Natural killer cell (primary cell): ENCODE measurements at regions not wholly inside any gene's neighbourhood (a gene's known extent, or its start where the extent isn't known, plus 50 kb on each side); places are given as distances from the start of the nearest gene placed in this dataset.

ENCODE experiments used
- ATAC-seq, 3 donors: fragments of 150-1000 bp in 2 of 3; fragments of 200-7000 bp in 1 of 3; cut with Tn5 transposase; 1 replicate in 1 of 3; 2 replicates in 2 of 3; pipeline ENCODE4 v1.10.0; 2021; ENCODE audit warnings: mild to moderate bottlenecking in 2 of 3, moderate library complexity in 2 of 3
- DNase-seq, 2 donors: peaks; one replicate each; pipeline versions ENCODE4 v3.0.0 to v3.0.0-alpha.2; 2013 to 2021; ENCODE audit warnings: mixed read lengths in 1 of 2
- H3K27ac ChIP-seq: one replicate; pipeline ENCODE4 v1.5.1; 2013; ENCODE audit warnings: mild to moderate bottlenecking, low read length
- H3K27me3 ChIP-seq: one replicate; pipeline ENCODE4 v1.6.1; 2013; ENCODE audit warnings: low read length; ENCODE audit not compliant: control insufficient read depth, insufficient read depth
- H3K36me3 ChIP-seq: one replicate; pipeline ENCODE4 v1.6.1; 2013; ENCODE audit warnings: low read length; ENCODE audit not compliant: control insufficient read depth, insufficient read depth
- H3K4me1 ChIP-seq: one replicate; pipeline ENCODE4 v1.6.1; 2013; ENCODE audit warnings: low read length; ENCODE audit not compliant: control insufficient read depth, insufficient read depth
- H3K4me3 ChIP-seq: one replicate; pipeline ENCODE4 v1.5.1; 2013; ENCODE audit warnings: low read length
- H3K9me3 ChIP-seq: one replicate; pipeline ENCODE4 v1.6.1; 2013; ENCODE audit warnings: low read length; ENCODE audit not compliant: control insufficient read depth, insufficient read depth
- H3K27ac Mint-ChIP-seq, 2 donors: one replicate each; pipeline ENCODE4 v1.8.0; 2022; ENCODE audit warnings: mild to moderate bottlenecking in 2 of 2, mixed read lengths in 2 of 2, moderate library complexity in 1 of 2
- H3K27me3 Mint-ChIP-seq, 2 donors: one replicate each; pipeline ENCODE4 v1.8.0; 2022; ENCODE audit warnings: low read depth in 2 of 2, mixed read lengths in 2 of 2
- H3K36me3 Mint-ChIP-seq: one replicate; pipeline ENCODE4 v1.8.0; 2022; ENCODE audit warnings: mixed read lengths
- H3K4me1 Mint-ChIP-seq, 2 donors: one replicate each; pipeline ENCODE4 v1.8.0; 2022; ENCODE audit warnings: mixed read lengths in 2 of 2
- H3K4me3 Mint-ChIP-seq: one replicate; pipeline ENCODE4 v1.8.0; 2022; ENCODE audit warnings: mild to moderate bottlenecking, moderate library complexity, mixed read lengths
- H3K9me3 Mint-ChIP-seq, 2 donors: one replicate each; pipeline ENCODE4 v1.8.0; 2022; ENCODE audit warnings: mixed read lengths in 2 of 2
- CTCF ChIP-seq: fragments of 200-600 bp; IDR thresholded peaks from one replicate; pipeline ENCODE4 v1.8.0; 2022; ENCODE audit warnings: antibody characterized with exemption
- whole genome bisulfite sequencing: methylation state at CpG from one replicate; pipeline ENCODE4 v1.1.7; 2013; ENCODE audit warnings: missing lambda C conversion rate; ENCODE audit not compliant: insufficient coverage; 5-methylcytosine and 5-hydroxymethylcytosine counted together
- intact Hi-C: fragments of 100-400 bp; cut with micrococcal nuclease; formaldehyde crosslinking; loops from one replicate; pipeline ENCODE4 v1.14.2; 2022

DNA sequence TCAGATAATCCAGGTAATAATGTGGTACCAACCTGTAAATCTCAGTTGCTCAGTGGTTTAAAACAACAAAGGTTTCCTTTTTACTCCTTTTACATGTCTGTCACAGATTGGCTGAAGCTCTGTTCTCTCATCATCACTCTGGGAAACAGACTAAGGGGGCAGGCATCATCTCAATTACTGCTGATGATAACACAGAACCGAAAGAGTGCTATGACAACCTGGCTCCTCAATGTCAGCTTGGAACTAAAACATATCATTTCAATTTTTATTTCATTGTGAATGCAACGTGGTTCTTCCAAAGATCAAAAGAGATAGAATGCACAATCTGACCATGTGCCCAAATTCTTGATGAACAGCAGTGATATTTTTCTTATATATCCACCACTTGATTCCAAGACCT lies 1315.0 kb upstream of the CDH2 start:
- DNase-seq: no peak
- Histone ChIP-seq H3K4me1 (no peaks in the 10 kb centered on the region), H3K36me3 (no peaks in the 10 kb centered on the region), H3K9me3 (peaks cover 5% of the 10 kb centered on the region), H3K4me3 (no peak overlapping the region), H3K27me3 (no peaks in the 10 kb centered on the region), H3K27ac (no peak overlapping the region)
- no peaks in the 10 kb centered on the region for H3K27me3 Mint-ChIP-seq
- no peaks in the 10 kb centered on the region for H3K4me1 Mint-ChIP-seq
- H3K9me3 Mint-ChIP-seq: peaks cover 7 to 18% of the 10 kb centered on the region in 2 donors
- no peak for TF ChIP-seq CTCF
- no peak for ATAC-seq
- no peak overlapping the region for H3K4me3 Mint-ChIP-seq
- intact Hi-C loops: no loop called here
- no peak overlapping the region for H3K27ac Mint-ChIP-seq
- 58% methylated on average over 2 of the region's 2 CpGs for WGBS
- H3K36me3 Mint-ChIP-seq: no peaks in the 10 kb centered on the region

GRCh38 chr18:29488617-29489016 lies 1311.7 kb upstream of the CDH2 start:
- H3K4me3 ChIP-seq: no peak overlapping the region
- H3K4me1 Mint-ChIP-seq: no peaks in the 10 kb centered on the region
- peaks cover 7 to 15% of the 10 kb centered on the region in 2 donors for H3K9me3 Mint-ChIP-seq
- ATAC-seq (no peak), DNase-seq (no peak)
- intact Hi-C loops: no loop called here
- H3K36me3 Mint-ChIP-seq: no peaks in the 10 kb centered on the region
- no peak overlapping the region for H3K4me3 Mint-ChIP-seq
- WGBS: 60% methylated on average over 2 of the region's 2 CpGs
- H3K9me3 ChIP-seq: peaks cover 2% of the 10 kb centered on the region
- no peaks in the 10 kb centered on the region for H3K27me3 Mint-ChIP-seq
- no peaks in the 10 kb centered on the region for H3K4me1 ChIP-seq
- no peaks in the 10 kb centered on the region for H3K36me3 ChIP-seq
- H3K27ac Mint-ChIP-seq: no peak overlapping the region
- no peaks in the 10 kb centered on the region for H3K27me3 ChIP-seq
- no peak for TF ChIP-seq CTCF
- H3K27ac ChIP-seq: no peak overlapping the region

GRCh38 chr18:29465526-29465925 lies 1288.6 kb upstream of the CDH2 start:
- no peak overlapping the region for H3K4me3 Mint-ChIP-seq
- H3K9me3 Mint-ChIP-seq: peaks cover 5 to 7% of the 10 kb centered on the region in 2 donors
- no peak overlapping the region for H3K27ac Mint-ChIP-seq
- H3K27me3 Mint-ChIP-seq: no peaks in the 10 kb centered on the region
- TF ChIP-seq CTCF: no peak
- H3K4me1 ChIP-seq: no peaks in the 10 kb centered on the region
- no peak for ATAC-seq
- no peak for DNase-seq
- H3K4me1 Mint-ChIP-seq: no peaks in the 10 kb centered on the region
- H3K36me3 Mint-ChIP-seq: no peaks in the 10 kb centered on the region
- H3K36me3 ChIP-seq: no peaks in the 10 kb centered on the region
- H3K9me3 ChIP-seq: no peaks in the 10 kb centered on the region
- intact Hi-C loops: no loop called here
- H3K27ac ChIP-seq: no peak overlapping the region
- H3K27me3 ChIP-seq: no peaks in the 10 kb centered on the region
- no peak overlapping the region for H3K4me3 ChIP-seq

DNA sequence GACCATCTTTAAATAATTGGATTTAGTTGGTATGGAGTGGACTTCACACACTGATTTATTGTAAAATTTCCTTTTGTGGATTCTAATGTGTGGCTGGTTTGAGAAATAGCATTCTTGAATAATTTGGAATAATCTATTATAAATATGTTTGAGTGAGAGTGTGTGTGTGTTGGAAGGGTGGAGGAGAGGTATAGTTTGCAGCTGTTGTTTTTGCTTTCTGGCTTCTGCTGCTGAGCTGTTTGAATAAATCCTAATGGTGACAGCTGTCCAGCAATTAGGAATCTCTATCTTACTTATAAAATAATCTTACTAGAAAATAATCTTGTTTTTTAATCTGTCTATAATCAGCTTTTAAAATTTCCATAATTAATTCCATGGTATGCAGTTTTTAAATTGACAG lies 1283.0 kb upstream of the CDH2 start:
- H3K4me3 Mint-ChIP-seq: no peak overlapping the region
- DNase-seq: no peak
- intact Hi-C loops: no loop called here
- no peaks in the 10 kb centered on the region for H3K27me3 Mint-ChIP-seq
- Histone ChIP-seq H3K4me3 (no peak overlapping the region), H3K36me3 (no peaks in the 10 kb centered on the region), H3K9me3 (no peaks in the 10 kb centered on the region), H3K4me1 (no peaks in the 10 kb centered on the region), H3K27me3 (no peaks in the 10 kb centered on the region), H3K27ac (no peak overlapping the region)
- ATAC-seq: no peak
- H3K27ac Mint-ChIP-seq: no peak overlapping the region
- peaks cover 4 to 6% of the 10 kb centered on the region in 2 donors for H3K9me3 Mint-ChIP-seq
- no peaks in the 10 kb centered on the region for H3K36me3 Mint-ChIP-seq
- TF ChIP-seq CTCF: no peak
- no peaks in the 10 kb centered on the region for H3K4me1 Mint-ChIP-seq
